VCaP (cell line): ENCODE measurements at regions not wholly inside any gene's neighbourhood (a gene's known extent, or its start where the extent isn't known, plus 50 kb on each side); places are given as distances from the start of the nearest gene placed in this dataset.

Source experiments
- H3K27ac ChIP-seq: fragments of 450-650 bp; 2 replicates; pipeline ENCODE4 v1.5.1; 2017
- TF ChIP-seq, protein P1 (sequence below): fragments of 450-650 bp; conservative IDR thresholded peaks from 2 replicates; pipeline ENCODE4 v1.5.1; 2017; ENCODE audit warnings: mild to moderate bottlenecking, moderate library complexity

GRCh38 chr7:116420003-116420402, 79.5 kb upstream of the CAV2 start:
- TF ChIP-seq, protein P1, sequence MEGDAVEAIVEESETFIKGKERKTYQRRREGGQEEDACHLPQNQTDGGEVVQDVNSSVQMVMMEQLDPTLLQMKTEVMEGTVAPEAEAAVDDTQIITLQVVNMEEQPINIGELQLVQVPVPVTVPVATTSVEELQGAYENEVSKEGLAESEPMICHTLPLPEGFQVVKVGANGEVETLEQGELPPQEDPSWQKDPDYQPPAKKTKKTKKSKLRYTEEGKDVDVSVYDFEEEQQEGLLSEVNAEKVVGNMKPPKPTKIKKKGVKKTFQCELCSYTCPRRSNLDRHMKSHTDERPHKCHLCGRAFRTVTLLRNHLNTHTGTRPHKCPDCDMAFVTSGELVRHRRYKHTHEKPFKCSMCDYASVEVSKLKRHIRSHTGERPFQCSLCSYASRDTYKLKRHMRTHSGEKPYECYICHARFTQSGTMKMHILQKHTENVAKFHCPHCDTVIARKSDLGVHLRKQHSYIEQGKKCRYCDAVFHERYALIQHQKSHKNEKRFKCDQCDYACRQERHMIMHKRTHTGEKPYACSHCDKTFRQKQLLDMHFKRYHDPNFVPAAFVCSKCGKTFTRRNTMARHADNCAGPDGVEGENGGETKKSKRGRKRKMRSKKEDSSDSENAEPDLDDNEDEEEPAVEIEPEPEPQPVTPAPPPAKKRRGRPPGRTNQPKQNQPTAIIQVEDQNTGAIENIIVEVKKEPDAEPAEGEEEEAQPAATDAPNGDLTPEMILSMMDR, result no peak
- H3K27ac ChIP-seq, result no peak overlapping the region

DNA sequence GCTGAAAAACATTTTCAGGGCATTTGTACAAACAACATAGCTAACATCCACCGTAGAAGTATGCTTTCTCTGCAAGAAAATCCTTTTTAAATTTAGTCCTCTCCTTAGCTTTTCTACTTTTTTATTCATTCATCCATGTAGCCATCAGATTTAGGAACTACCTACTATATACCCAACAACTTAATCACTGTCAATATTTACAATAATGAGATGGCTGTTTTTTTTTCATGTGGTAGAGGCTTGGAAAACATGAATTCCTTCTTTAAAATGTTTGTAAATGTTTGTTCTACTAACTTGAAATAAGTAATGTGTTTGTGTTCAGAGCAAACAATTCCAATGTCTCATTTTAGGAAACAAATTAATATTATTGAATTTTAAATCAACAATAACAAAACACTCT, 78.2 kb upstream of the CAV2 start:
- H3K27ac ChIP-seq, result no peak overlapping the region
- TF ChIP-seq, protein P1, result no peak

GRCh38 chr7:116422683-116423082, 76.9 kb upstream of the CAV2 start:
- TF ChIP-seq, protein P1, result no peak
- H3K27ac ChIP-seq, result no peak overlapping the region

DNA sequence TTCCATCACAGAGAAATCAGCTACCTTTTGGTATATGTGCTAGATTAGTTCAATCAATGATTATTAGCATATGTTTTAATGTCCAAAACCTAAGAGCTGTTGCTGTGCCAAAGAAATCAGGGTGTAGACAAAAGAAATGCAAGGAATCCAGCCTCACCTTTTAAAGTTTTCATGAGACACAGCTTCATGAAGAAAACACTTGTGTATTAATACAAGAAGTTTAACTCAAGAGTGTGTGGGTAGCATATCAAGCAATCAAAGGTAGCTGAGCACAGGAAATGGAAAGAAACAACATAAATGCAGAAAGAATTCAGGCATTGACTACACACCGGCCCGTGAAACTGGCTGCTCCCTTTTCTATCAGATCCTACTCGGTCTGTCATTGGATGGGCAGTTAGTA, 76.0 kb upstream of the CAV2 start:
- H3K27ac ChIP-seq, result no peak overlapping the region
- TF ChIP-seq, protein P1, result no peak

DNA sequence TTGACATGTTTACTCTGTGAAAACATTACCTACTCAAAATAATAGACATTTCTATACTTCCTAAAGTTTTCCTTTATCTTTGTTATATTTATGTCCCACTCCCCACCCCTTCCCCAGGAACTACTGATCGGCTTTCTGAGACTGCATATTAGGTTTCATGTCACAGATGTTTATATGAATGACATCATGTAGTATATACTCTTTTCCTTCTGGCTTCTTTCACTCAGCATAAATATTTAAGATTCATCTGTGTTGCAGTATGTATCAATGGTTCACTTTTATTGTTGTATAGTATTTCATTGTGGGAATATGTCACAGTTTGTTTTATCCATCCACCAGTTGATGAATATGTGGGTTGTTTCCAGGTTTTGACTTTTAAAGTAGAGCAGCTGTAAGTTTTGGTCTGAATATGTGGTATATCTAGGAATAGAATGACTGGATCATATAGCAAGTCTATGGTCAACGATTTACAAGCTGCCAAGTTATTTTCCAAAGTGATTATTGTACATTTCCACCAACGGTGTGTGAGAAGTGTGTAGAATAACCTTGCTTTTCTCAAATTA, 73.8 kb upstream of the CAV2 start:
- no peak overlapping the region for H3K27ac ChIP-seq
- TF ChIP-seq, protein P1, result no peak

DNA sequence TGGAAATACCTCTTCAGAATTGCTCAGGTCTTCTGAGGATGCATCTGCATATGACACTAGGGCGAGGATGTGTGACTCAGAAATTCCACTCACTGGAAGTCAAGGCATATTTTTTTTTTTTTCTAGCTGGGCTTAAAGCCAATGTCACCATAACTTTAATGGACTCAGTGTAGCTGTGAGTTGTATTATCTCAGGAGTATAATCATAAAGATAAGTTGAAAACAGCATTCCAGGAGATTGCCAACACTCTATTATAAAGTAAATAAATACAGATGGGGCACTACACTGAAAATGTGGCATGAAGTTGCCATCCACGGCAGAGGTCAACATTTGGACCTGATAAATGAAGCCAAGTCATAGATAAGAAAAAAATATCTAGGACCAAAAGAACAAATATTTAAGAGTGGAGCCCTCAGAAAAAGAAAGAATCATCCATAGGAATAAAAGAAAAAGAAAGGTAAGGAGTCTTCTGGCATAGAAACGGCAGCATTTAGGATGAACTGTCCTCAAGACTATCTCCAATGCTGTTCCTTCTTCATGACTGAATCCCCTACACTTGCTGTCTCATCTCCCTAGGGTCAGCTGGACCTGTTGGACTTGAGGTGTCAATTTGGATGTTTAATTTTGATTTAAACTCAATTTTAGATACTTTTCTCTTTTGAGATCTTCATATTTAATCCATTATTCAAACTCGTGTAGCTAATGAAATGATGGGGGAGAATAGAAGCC, 72.9 kb upstream of the CAV2 start:
- TF ChIP-seq, protein P1, result no peak
- H3K27ac ChIP-seq, result no peak overlapping the region

- TF ChIP-seq, protein P1, result no peak
- no peak overlapping the region for H3K27ac ChIP-seq
Measured at GRCh38 chr7:116429986-116430619, 69.4 kb upstream of the CAV2 start.
